ENCODE measurements at regions not wholly inside any gene's neighbourhood (a gene's known extent, or its start where the extent isn't known, plus 50 kb on each side); places are given as distances from the start of the nearest gene placed in this dataset.
"Not testable (repeated sequence)": the region's sequence is repeated elsewhere in the genome, so short reads cannot be mapped to it uniquely, and the experiment has no call there.

- TF ChIP-seq POLR2A (IDR thresholded peaks at IDR 0.05), result no peak
- TF ChIP-seq CTCF (IDR thresholded peaks at IDR 0.05), result no peak
- 67 to 76% methylated on average over 3 of the region's 3 CpGs for WGBS, 2 donors
- intact Hi-C loops (cut with DNase I; ENCODE audit: low total_unique reads), result no loop called here
- DNase-seq (ENCODE audit: low spot score in 2 of 2), result no peak
- no peak overlapping the region for H3K4me3 ChIP-seq (ENCODE audit: low read depth, poor library complexity, severe bottlenecking)
These were observed 76.9 kb upstream of the TOP3B start for GRCh38 chr22:22059291-22060002.

GRCh38 chr22:22058633-22059290 lies 76.2 kb upstream of the TOP3B start:
- intact Hi-C loops (cut with DNase I; ENCODE audit: low total_unique reads), result no loop called here
- TF ChIP-seq POLR2A (IDR thresholded peaks at IDR 0.05) (no peak), CTCF (IDR thresholded peaks at IDR 0.05) (no peak)
- DNase-seq (ENCODE audit: low spot score in 2 of 2), result no peak
- H3K4me3 ChIP-seq (ENCODE audit: low read depth, poor library complexity, severe bottlenecking), result no peak overlapping the region
- 64 to 72% methylated on average over 4 of the region's 4 CpGs for WGBS, 2 donors

GRCh38 chr22:22057617-22058378 lies 75.2 kb upstream of the TOP3B start:
- no peak for DNase-seq (ENCODE audit: low spot score in 2 of 2)
- no peak overlapping the region for H3K4me3 ChIP-seq (ENCODE audit: low read depth, poor library complexity, severe bottlenecking)
- intact Hi-C loops (cut with DNase I; ENCODE audit: low total_unique reads), result no loop called here
- TF ChIP-seq POLR2A (IDR thresholded peaks at IDR 0.05) (no peak), CTCF (IDR thresholded peaks at IDR 0.05) (no peak)
- 62 to 73% methylated on average over 5 of the region's 5 CpGs for WGBS, 2 donors

GRCh38 chr22:22056809-22057594 lies 74.4 kb upstream of the TOP3B start:
- intact Hi-C loops (cut with DNase I; ENCODE audit: low total_unique reads); H3K4me3 ChIP-seq (ENCODE audit: low read depth, poor library complexity, severe bottlenecking); DNase-seq (ENCODE audit: low spot score in 2 of 2): not testable (repeated sequence)
- WGBS, 2 donors, result 64 to 71% methylated on average over 14 of the region's 14 CpGs

GRCh38 chr22:22052548-22053139 lies 70.1 kb upstream of the TOP3B start:
- intact Hi-C loops (cut with DNase I; ENCODE audit: low total_unique reads); DNase-seq (ENCODE audit: low spot score in 2 of 2); H3K4me3 ChIP-seq (ENCODE audit: low read depth, poor library complexity, severe bottlenecking): not testable (repeated sequence)
- 74 to 80% methylated on average over 3 of the region's 3 CpGs for WGBS, 2 donors

GRCh38 chr22:22051032-22051431 lies 68.4 kb upstream of the TOP3B start:
- 42 to 47% methylated on average over 2 of the region's 2 CpGs for WGBS, 2 donors

More at GRCh38 chr22:22051032-22051431, 68.4 kb upstream of the TOP3B start:
- H3K4me3 ChIP-seq (ENCODE audit: low read depth, poor library complexity, severe bottlenecking); intact Hi-C loops (cut with DNase I; ENCODE audit: low total_unique reads); DNase-seq (ENCODE audit: low spot score in 2 of 2): not testable (repeated sequence)

Data from lower leg skin (tissue), 4 donors.